ENCODE measurements at regions not wholly inside any gene's neighbourhood (a gene's known extent, or its start where the extent isn't known, plus 50 kb on each side); places are given as distances from the start of the nearest gene placed in this dataset.

GRCh38 chr10:23955456-23956225, 253.3 kb upstream of the KIAA1217 start:
- H3K4me3 ChIP-seq = no peak overlapping the region
- no peaks in the 10 kb centered on the region for H3K27me3 ChIP-seq
- 73 to 76% methylated on average over 10 of the region's 10 CpGs for WGBS, 2 donors
- H3K36me3 ChIP-seq = no peaks in the 10 kb centered on the region
- H3K9me3 ChIP-seq = no peaks in the 10 kb centered on the region
- TF ChIP-seq EP300 (IDR thresholded peaks at IDR 0.05) (no peak), POLR2AphosphoS5 (IDR thresholded peaks at IDR 0.05) (no peak), CTCF (IDR thresholded peaks at IDR 0.05) (no peak), POLR2A (IDR thresholded peaks at IDR 0.05) (no peak)
- no peaks in the 10 kb centered on the region for H3K4me1 ChIP-seq
- H3K27ac ChIP-seq = no peak overlapping the region
- intact Hi-C loops (cut with DNase I) = no loop called here
- no peak for DNase-seq

GRCh38 chr10:23965123-23965522, 243.8 kb upstream of the KIAA1217 start:
- DNase-seq = no peak
- H3K4me3 ChIP-seq = no peak overlapping the region
- H3K36me3 ChIP-seq = no peaks in the 10 kb centered on the region
- H3K27me3 ChIP-seq = no peaks in the 10 kb centered on the region
- whole genome bisulfite sequencing, 2 donors = 87 to 88% methylated on average over 5 of the region's 5 CpGs
- H3K4me1 ChIP-seq = no peaks in the 10 kb centered on the region
- TF ChIP-seq EP300 (IDR thresholded peaks at IDR 0.05) = no peak
- no peak for TF ChIP-seq CTCF (IDR thresholded peaks at IDR 0.05)
- no peak for TF ChIP-seq POLR2A (IDR thresholded peaks at IDR 0.05)
- no peak for TF ChIP-seq POLR2AphosphoS5 (IDR thresholded peaks at IDR 0.05)
- H3K27ac ChIP-seq = no peak overlapping the region
- no peaks in the 10 kb centered on the region for H3K9me3 ChIP-seq
- intact Hi-C loops (cut with DNase I) = no loop called here

- Histone ChIP-seq H3K4me3 (no peak overlapping the region), H3K27me3 (no peaks in the 10 kb centered on the region), H3K36me3 (no peaks in the 10 kb centered on the region), H3K9me3 (no peaks in the 10 kb centered on the region), H3K27ac (no peak overlapping the region), H3K4me1 (no peaks in the 10 kb centered on the region)
- no peak for DNase-seq
- no peak for TF ChIP-seq EP300 (IDR thresholded peaks at IDR 0.05)
- TF ChIP-seq CTCF (IDR thresholded peaks at IDR 0.05) = no peak
- no peak for TF ChIP-seq POLR2AphosphoS5 (IDR thresholded peaks at IDR 0.05)
- intact Hi-C loops (cut with DNase I) = no loop called here
- WGBS, 2 donors = 94 to 100% methylated on average over 1 of the region's 1 CpG
Observed at GRCh38 chr10:23965880-23966279, 243.1 kb upstream of the KIAA1217 start.

- Histone ChIP-seq H3K4me3 (no peak overlapping the region), H3K27me3 (no peaks in the 10 kb centered on the region), H3K36me3 (no peaks in the 10 kb centered on the region), H3K9me3 (no peaks in the 10 kb centered on the region), H3K4me1 (no peaks in the 10 kb centered on the region), H3K27ac (no peak overlapping the region)
- TF ChIP-seq EP300 (IDR thresholded peaks at IDR 0.05) (no peak), POLR2A (IDR thresholded peaks at IDR 0.05) (no peak), POLR2AphosphoS5 (IDR thresholded peaks at IDR 0.05) (no peak), CTCF (IDR thresholded peaks at IDR 0.05) (no peak)
- WGBS, 2 donors = 46 to 70% methylated on average over 3 of the region's 3 CpGs
- intact Hi-C loops (cut with DNase I) = no loop called here
- DNase-seq = no peak
Observed at GRCh38 chr10:23966504-23967051, 242.4 kb upstream of the KIAA1217 start.

All from sigmoid colon (tissue), 6 donors.